ENCODE measurements at regions not wholly inside any gene's neighbourhood (a gene's known extent, or its start where the extent isn't known, plus 50 kb on each side); places are given as distances from the start of the nearest gene placed in this dataset.

DNA sequence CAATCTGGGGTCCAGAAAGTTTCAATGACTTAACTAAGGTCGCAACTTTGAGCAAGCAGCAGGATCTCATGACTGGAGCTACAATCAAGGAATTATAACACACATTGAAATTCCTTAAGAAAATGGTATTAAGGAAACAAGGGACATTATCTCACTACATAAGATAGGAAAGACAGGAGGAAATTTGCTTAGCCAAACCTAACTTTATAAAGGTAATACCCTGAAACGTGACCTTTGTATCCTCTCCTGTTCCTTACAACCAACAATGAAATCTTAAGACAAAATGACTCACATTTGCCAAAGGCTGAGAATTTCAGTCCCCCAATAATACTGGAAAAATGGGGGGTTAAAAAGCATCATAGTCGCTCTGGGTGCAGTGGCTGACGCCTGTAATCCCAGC is 218.9 kb upstream of the LYZL1 start:
- Mint-ChIP-seq H3K4me1 (ENCODE audit: low read depth, unreplicated experiment) (no peaks in the 10 kb centered on the region), H3K9me3 (ENCODE audit: unreplicated experiment) (no peaks in the 10 kb centered on the region), H3K27ac (ENCODE audit: unreplicated experiment) (no peak overlapping the region), H3K27me3 (ENCODE audit: unreplicated experiment) (no peaks in the 10 kb centered on the region), H3K36me3 (ENCODE audit: unreplicated experiment) (no peaks in the 10 kb centered on the region), H3K4me3 (ENCODE audit: unreplicated experiment) (no peak overlapping the region)
- DNase-seq, result no peak
- TF ChIP-seq, protein P1, sequence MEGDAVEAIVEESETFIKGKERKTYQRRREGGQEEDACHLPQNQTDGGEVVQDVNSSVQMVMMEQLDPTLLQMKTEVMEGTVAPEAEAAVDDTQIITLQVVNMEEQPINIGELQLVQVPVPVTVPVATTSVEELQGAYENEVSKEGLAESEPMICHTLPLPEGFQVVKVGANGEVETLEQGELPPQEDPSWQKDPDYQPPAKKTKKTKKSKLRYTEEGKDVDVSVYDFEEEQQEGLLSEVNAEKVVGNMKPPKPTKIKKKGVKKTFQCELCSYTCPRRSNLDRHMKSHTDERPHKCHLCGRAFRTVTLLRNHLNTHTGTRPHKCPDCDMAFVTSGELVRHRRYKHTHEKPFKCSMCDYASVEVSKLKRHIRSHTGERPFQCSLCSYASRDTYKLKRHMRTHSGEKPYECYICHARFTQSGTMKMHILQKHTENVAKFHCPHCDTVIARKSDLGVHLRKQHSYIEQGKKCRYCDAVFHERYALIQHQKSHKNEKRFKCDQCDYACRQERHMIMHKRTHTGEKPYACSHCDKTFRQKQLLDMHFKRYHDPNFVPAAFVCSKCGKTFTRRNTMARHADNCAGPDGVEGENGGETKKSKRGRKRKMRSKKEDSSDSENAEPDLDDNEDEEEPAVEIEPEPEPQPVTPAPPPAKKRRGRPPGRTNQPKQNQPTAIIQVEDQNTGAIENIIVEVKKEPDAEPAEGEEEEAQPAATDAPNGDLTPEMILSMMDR (IDR thresholded peaks at IDR 0.05; ENCODE audit: partially characterized antibody, unreplicated experiment), result no peak

GRCh38 chr10:29078919-29079318 is 210.0 kb upstream of the LYZL1 start:
- TF ChIP-seq, protein P1 (IDR thresholded peaks at IDR 0.05; ENCODE audit: partially characterized antibody, unreplicated experiment), result no peak
- peaks cover 2% of the 10 kb centered on the region for H3K27me3 Mint-ChIP-seq (ENCODE audit: unreplicated experiment)
- no peaks in the 10 kb centered on the region for H3K9me3 Mint-ChIP-seq (ENCODE audit: unreplicated experiment)
- H3K4me1 Mint-ChIP-seq (ENCODE audit: low read depth, unreplicated experiment), result no peaks in the 10 kb centered on the region
- H3K27ac Mint-ChIP-seq (ENCODE audit: unreplicated experiment), result no peak overlapping the region
- no peak overlapping the region for H3K4me3 Mint-ChIP-seq (ENCODE audit: unreplicated experiment)
- no peak for DNase-seq
- no peaks in the 10 kb centered on the region for H3K36me3 Mint-ChIP-seq (ENCODE audit: unreplicated experiment)

DNA sequence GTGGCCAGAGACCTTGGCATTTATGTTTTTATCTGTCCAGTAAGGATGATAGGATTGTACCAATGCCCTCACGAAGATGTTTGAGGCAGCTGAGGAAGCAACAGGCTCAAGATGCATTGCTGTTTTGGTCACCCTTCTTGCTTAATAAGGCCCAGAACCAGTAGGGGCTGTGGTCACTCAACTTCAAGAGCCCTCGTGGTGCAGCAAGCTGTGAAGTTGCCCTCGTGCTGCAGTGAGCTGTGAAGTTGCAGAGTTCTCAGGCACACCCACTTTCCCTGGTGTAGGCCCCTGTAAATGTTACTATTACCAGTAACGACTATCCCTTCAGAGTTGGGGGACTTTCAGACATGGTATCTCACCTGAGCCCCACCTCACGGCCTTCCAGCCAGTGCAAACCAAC is 207.6 kb upstream of the LYZL1 start:
- Mint-ChIP-seq H3K4me3 (ENCODE audit: unreplicated experiment) (no peak overlapping the region), H3K27ac (ENCODE audit: unreplicated experiment) (no peak overlapping the region), H3K4me1 (ENCODE audit: low read depth, unreplicated experiment) (no peaks in the 10 kb centered on the region), H3K27me3 (ENCODE audit: unreplicated experiment) (peaks cover 4% of the 10 kb centered on the region), H3K9me3 (ENCODE audit: unreplicated experiment) (no peaks in the 10 kb centered on the region), H3K36me3 (ENCODE audit: unreplicated experiment) (no peaks in the 10 kb centered on the region)
- TF ChIP-seq, protein P1 (IDR thresholded peaks at IDR 0.05; ENCODE audit: partially characterized antibody, unreplicated experiment), result no peak
- DNase-seq, result no peak

DNA sequence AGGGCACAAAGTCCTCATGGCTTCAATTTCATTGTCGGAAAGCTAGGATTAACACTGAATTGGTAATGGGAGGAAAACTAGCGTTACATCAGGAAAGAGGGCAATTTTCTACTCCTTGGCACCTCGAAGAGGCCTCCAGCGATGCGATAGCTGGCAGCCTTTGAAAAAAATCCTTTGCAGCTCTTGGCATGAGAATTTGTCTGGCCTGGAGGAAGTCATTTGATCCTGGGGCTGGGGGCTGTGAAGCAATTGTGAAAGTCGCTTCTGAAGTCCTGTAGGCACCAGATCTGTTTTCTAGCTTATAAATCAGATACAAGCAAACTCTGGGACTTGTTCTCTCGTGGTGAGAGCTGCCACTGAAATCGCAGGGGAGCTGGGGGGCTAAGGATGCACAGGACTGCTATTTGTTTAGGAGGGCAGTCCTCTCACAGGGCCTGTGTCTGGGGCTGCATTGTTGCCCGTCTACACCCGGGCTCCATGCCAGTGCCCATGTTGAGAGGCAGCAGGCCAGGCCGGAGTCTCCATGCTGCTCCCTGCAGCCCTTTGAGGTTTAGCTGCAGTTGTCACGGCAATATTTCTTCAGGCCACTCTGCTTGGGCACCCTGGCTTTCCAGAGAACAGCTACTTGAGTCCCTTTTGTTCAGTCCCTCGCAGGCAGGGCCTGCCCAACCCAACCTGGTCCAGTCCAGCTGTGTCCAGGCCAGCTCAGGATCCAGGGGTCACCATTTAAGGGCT is 206.8 kb upstream of the LYZL1 start:
- no peak overlapping the region for H3K27ac Mint-ChIP-seq (ENCODE audit: unreplicated experiment)
- no peak for DNase-seq
- H3K4me1 Mint-ChIP-seq (ENCODE audit: low read depth, unreplicated experiment), result no peaks in the 10 kb centered on the region
- no peaks in the 10 kb centered on the region for H3K36me3 Mint-ChIP-seq (ENCODE audit: unreplicated experiment)
- TF ChIP-seq, protein P1 (IDR thresholded peaks at IDR 0.05; ENCODE audit: partially characterized antibody, unreplicated experiment), result no peak
- peaks cover 4% of the 10 kb centered on the region for H3K27me3 Mint-ChIP-seq (ENCODE audit: unreplicated experiment)
- H3K9me3 Mint-ChIP-seq (ENCODE audit: unreplicated experiment), result no peaks in the 10 kb centered on the region
- no peak overlapping the region for H3K4me3 Mint-ChIP-seq (ENCODE audit: unreplicated experiment)

- H3K36me3 Mint-ChIP-seq (ENCODE audit: unreplicated experiment), result no peaks in the 10 kb centered on the region
- H3K9me3 Mint-ChIP-seq (ENCODE audit: unreplicated experiment), result no peaks in the 10 kb centered on the region
- peaks cover 4% of the 10 kb centered on the region for H3K27me3 Mint-ChIP-seq (ENCODE audit: unreplicated experiment)
- TF ChIP-seq, protein P1 (IDR thresholded peaks at IDR 0.05; ENCODE audit: partially characterized antibody, unreplicated experiment), result no peak
- no peak overlapping the region for H3K27ac Mint-ChIP-seq (ENCODE audit: unreplicated experiment)
- H3K4me1 Mint-ChIP-seq (ENCODE audit: low read depth, unreplicated experiment), result no peaks in the 10 kb centered on the region
- H3K4me3 Mint-ChIP-seq (ENCODE audit: unreplicated experiment), result no peak overlapping the region
- DNase-seq, result no peak
Observed at GRCh38 chr10:29083096-29083495, 205.8 kb upstream of the LYZL1 start.
